ENCODE measurements at regions not wholly inside any gene's neighbourhood (a gene's known extent, or its start where the extent isn't known, plus 50 kb on each side); places are given as distances from the start of the nearest gene placed in this dataset.

- TF ChIP-seq CTCF (IDR thresholded peaks at IDR 0.05) = no peak
- no peak for TF ChIP-seq POLR2A (IDR thresholded peaks at IDR 0.05)
- no peak for TF ChIP-seq EP300 (IDR thresholded peaks at IDR 0.05)
Measured at GRCh38 chr7:130971297-130971696, 237.3 kb upstream of the KLF14 start.

Data from tibial nerve (tissue), 4 donors.